Left lung (tissue), 4 donors: ENCODE measurements at regions not wholly inside any gene's neighbourhood (a gene's known extent, or its start where the extent isn't known, plus 50 kb on each side); places are given as distances from the start of the nearest gene placed in this dataset.

ENCODE experiments used
- ATAC-seq: fragments of 200-7000 bp; cut with Tn5 transposase; one replicate; pipeline ENCODE4 v1.9.1; 2020; ENCODE audit warnings: moderate library complexity
- DNase-seq, 4 donors: peaks; one replicate each; pipeline ENCODE4 v3.0.0-alpha.2; 2013 to 2020
- H3K27ac ChIP-seq, 2 donors: fragments of 200-600 bp; sonication (generic) in 1 of 2; one replicate each; pipeline versions ENCODE4 v1.5.0 to v1.8.0; 2020 to 2021
- H3K27me3 ChIP-seq, 2 donors: fragments of 200-600 bp; sonication (generic) in 1 of 2; one replicate each; pipeline versions ENCODE4 v1.5.0 to v1.8.0; 2020 to 2021
- H3K36me3 ChIP-seq, 2 donors: fragments of 200-600 bp; sonication (generic) in 1 of 2; one replicate each; pipeline versions ENCODE4 v1.5.0 to v1.8.0; 2020 to 2021
- H3K4me1 ChIP-seq, 2 donors: fragments of 200-600 bp; one replicate each; pipeline ENCODE4 v1.8.0; 2021
- H3K4me3 ChIP-seq, 2 donors: fragments of 200-600 bp; sonication (generic) in 1 of 2; one replicate each; pipeline versions ENCODE4 v1.5.0 to v1.8.0; 2020 to 2021; ENCODE audit warnings: mild to moderate bottlenecking in 1 of 2
- H3K9me3 ChIP-seq, 2 donors: fragments of 200-600 bp; sonication (generic) in 1 of 2; one replicate each; pipeline versions ENCODE4 v1.5.0 to v1.8.0; 2020 to 2021
- intact Hi-C, 2 donors: fragments of 100-400 bp; cut with DNase I; formaldehyde crosslinking; loops; one replicate each; pipeline versions ENCODE4 v1.11.2 to v1.14.2; 2022
- TF ChIP-seq, protein P1 (sequence below), 2 donors: fragments of 200-600 bp; sonication (generic) in 1 of 2; IDR thresholded peaks; one replicate each; pipeline versions ENCODE4 v1.5.0 to v1.8.0; 2021; ENCODE audit warnings: antibody characterized with exemption in 2 of 2
- donor health status: DM: no; HTN: yes; CAD: no.
- donor health status: DM: no; HTN: no; CAD: no.

DNA sequence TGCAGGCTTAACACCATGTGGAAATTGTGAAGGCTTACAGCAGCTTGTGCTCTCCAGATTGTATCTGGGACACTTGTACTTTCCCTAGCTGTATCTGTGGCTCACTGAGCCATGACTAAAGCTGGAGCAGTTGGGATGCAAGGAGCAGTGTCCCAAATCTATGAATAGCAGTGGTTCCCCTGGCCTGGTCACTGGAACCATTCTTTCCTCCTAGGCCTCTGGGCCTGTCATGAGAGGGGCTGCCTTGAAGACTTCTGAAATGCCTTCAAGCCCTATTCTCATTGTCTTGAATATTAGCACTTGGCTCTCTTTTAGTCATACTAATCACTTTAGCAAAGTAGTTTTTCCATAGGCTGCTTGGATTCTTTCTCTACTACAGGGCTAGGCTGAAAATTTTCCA is 186.8 kb upstream of the LRATD1 start:
- no peak overlapping the region for H3K4me3 ChIP-seq
- TF ChIP-seq, protein P1, sequence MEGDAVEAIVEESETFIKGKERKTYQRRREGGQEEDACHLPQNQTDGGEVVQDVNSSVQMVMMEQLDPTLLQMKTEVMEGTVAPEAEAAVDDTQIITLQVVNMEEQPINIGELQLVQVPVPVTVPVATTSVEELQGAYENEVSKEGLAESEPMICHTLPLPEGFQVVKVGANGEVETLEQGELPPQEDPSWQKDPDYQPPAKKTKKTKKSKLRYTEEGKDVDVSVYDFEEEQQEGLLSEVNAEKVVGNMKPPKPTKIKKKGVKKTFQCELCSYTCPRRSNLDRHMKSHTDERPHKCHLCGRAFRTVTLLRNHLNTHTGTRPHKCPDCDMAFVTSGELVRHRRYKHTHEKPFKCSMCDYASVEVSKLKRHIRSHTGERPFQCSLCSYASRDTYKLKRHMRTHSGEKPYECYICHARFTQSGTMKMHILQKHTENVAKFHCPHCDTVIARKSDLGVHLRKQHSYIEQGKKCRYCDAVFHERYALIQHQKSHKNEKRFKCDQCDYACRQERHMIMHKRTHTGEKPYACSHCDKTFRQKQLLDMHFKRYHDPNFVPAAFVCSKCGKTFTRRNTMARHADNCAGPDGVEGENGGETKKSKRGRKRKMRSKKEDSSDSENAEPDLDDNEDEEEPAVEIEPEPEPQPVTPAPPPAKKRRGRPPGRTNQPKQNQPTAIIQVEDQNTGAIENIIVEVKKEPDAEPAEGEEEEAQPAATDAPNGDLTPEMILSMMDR (IDR thresholded peaks at IDR 0.05): no peak
- H3K27me3 ChIP-seq: no peaks in the 10 kb centered on the region
- no peaks in the 10 kb centered on the region for H3K36me3 ChIP-seq
- H3K27ac ChIP-seq: no peak overlapping the region
- DNase-seq: no peak
- H3K9me3 ChIP-seq: peaks cover 0 to 11% of the 10 kb centered on the region in 2 donors
- H3K4me1 ChIP-seq: no peaks in the 10 kb centered on the region
- intact Hi-C loops: no loop called here
- ATAC-seq: no peak

DNA sequence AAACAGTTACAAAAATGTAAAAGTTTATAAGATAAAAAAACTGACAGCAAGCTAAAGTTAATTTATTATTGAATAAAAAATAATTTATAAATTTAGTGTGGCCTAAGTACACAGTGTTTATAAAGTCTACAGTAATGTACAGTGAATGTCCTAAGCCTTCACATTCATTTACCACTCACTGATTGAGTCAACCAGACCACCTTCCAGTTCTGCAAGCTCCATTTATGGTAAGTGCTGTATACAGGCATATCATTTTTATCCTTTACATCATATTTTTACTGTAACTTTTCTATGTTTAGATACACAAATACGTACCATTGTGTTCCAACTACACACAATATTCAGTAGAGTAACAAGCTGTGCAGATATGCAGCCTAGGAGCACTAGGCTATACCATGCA is 184.2 kb upstream of the LRATD1 start:
- H3K27me3 ChIP-seq: no peaks in the 10 kb centered on the region
- no peaks in the 10 kb centered on the region for H3K4me1 ChIP-seq
- intact Hi-C loops: no loop called here
- H3K4me3 ChIP-seq: no peak overlapping the region
- ATAC-seq (no peak), DNase-seq (no peak)
- H3K36me3 ChIP-seq: no peaks in the 10 kb centered on the region
- TF ChIP-seq, protein P1 (IDR thresholded peaks at IDR 0.05): no peak
- H3K9me3 ChIP-seq: peaks cover 0 to 16% of the 10 kb centered on the region in 2 donors
- H3K27ac ChIP-seq: no peak overlapping the region

DNA sequence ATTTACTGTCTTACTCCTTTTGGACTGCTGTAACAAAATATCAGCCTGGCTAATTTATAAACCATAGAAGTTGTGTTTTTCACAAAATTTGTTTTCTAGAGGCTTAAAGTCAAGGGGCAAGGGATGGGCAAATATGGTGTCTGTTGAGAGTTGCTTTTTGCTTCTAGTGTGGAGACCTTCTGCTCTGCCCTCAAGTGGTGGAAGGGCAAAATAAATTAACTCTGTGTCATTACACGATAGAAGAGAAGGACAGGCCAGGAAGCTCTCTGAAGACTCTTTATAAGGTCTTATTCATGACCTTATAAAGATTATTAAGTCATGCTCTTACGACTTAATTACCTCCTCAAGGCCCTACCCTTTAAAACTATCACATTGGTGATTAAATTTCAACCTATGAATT is 181.2 kb upstream of the LRATD1 start:
- Histone ChIP-seq H3K27me3 (no peaks in the 10 kb centered on the region), H3K27ac (no peak overlapping the region), H3K4me3 (no peak overlapping the region), H3K4me1 (no peaks in the 10 kb centered on the region), H3K9me3 (peaks cover 0 to 15% of the 10 kb centered on the region in 2 donors), H3K36me3 (no peaks in the 10 kb centered on the region)
- no peak for DNase-seq
- no peak for ATAC-seq
- intact Hi-C loops: no loop called here
- TF ChIP-seq, protein P1 (IDR thresholded peaks at IDR 0.05): no peak

DNA sequence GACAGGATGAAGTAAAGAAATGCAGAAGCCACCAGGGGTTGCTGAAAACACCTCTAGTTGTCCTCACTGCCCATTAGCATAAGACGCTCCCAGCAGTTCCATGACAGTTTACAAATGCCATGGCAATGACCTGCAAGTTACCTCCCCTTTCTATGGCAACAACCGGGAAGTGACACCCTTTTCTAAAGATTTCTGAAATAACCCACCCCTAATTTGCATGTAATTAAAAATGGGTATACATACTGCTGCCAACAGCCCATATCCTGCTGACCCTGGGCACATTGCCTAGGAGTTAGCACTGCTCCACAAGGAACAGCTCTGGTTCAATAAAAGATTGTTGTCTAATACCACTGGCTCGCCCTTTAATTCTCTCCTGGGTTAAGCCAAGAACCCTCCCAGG is 178.3 kb upstream of the LRATD1 start:
- ATAC-seq: no peak
- TF ChIP-seq, protein P1 (IDR thresholded peaks at IDR 0.05): no peak
- DNase-seq: no peak
- Histone ChIP-seq H3K9me3 (peaks cover 0 to 37% of the 10 kb centered on the region in 2 donors), H3K36me3 (no peaks in the 10 kb centered on the region), H3K27ac (no peak overlapping the region), H3K4me1 (no peaks in the 10 kb centered on the region), H3K4me3 (no peak overlapping the region), H3K27me3 (no peaks in the 10 kb centered on the region)
- intact Hi-C loops: no loop called here

DNA sequence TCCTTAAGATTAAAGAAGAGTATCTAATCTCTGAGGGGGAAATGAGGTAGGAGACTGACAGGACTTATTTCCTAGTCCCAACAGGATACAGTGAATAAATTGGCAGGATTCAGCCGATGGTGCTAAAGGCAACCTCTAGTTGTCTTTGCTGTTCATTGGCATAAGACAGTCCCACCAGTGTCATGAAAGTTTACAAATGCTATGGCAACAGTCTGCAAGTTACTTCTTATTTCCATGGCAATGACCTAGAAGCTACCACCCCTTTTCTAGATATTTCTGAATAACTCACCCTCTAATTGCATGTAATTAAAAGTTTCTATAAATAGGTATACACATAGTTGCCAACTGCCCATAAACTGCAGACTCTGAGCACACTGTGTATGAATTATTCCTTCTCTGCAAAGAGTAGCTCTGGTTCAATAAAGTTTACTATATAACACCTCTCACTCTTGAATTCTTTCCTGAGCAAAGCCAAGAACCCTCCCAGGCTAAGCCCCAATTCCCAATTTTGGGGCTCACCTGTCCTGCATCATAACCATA is 172.7 kb upstream of the LRATD1 start:
- Histone ChIP-seq H3K4me1 (no peaks in the 10 kb centered on the region), H3K27ac (no peak overlapping the region), H3K27me3 (no peaks in the 10 kb centered on the region), H3K4me3 (no peak overlapping the region), H3K9me3 (peaks cover 0 to 35% of the 10 kb centered on the region in 2 donors), H3K36me3 (no peaks in the 10 kb centered on the region)
- intact Hi-C loops: no loop called here
- no peak for DNase-seq
- no peak for ATAC-seq
- TF ChIP-seq, protein P1 (IDR thresholded peaks at IDR 0.05): no peak
